Mesothelial cell of epicardium (in vitro differentiated cells): ENCODE measurements at regions not wholly inside any gene's neighbourhood (a gene's known extent, or its start where the extent isn't known, plus 50 kb on each side); places are given as distances from the start of the nearest gene placed in this dataset.

Source experiments
- DNase-seq, 2 experiments: peaks; one replicate each; pipeline ENCODE4 v3.0.0; 2021; ENCODE audit warnings: low spot score in 2 of 2; ENCODE audit not compliant: unreplicated experiment in 2 of 2
- H3K27ac Mint-ChIP-seq: 2 replicates; pipeline ENCODE4 v1.8.0; 2021; ENCODE audit warnings: mixed read lengths
- H3K27me3 Mint-ChIP-seq: 2 replicates; pipeline ENCODE4 v1.8.0; 2021; ENCODE audit warnings: low read depth, mixed read lengths
- H3K36me3 Mint-ChIP-seq: 2 replicates; pipeline ENCODE4 v1.8.0; 2021; ENCODE audit warnings: mixed read lengths
- H3K4me1 Mint-ChIP-seq: 2 replicates; pipeline ENCODE4 v1.8.0; 2021; ENCODE audit warnings: mixed read lengths
- H3K4me3 Mint-ChIP-seq: 2 replicates; pipeline ENCODE4 v1.8.0; 2021; ENCODE audit warnings: mild to moderate bottlenecking, moderate library complexity, mixed read lengths
- H3K9me3 Mint-ChIP-seq: 2 replicates; pipeline ENCODE4 v1.8.0; 2021; ENCODE audit warnings: mixed read lengths
- CTCF ChIP-seq: fragments of 200-600 bp; sonication (generic); IDR thresholded peaks from one replicate; pipeline ENCODE4 v1.5.0; 2021; ENCODE audit warnings: antibody characterized with exemption; ENCODE audit not compliant: unreplicated experiment

DNA sequence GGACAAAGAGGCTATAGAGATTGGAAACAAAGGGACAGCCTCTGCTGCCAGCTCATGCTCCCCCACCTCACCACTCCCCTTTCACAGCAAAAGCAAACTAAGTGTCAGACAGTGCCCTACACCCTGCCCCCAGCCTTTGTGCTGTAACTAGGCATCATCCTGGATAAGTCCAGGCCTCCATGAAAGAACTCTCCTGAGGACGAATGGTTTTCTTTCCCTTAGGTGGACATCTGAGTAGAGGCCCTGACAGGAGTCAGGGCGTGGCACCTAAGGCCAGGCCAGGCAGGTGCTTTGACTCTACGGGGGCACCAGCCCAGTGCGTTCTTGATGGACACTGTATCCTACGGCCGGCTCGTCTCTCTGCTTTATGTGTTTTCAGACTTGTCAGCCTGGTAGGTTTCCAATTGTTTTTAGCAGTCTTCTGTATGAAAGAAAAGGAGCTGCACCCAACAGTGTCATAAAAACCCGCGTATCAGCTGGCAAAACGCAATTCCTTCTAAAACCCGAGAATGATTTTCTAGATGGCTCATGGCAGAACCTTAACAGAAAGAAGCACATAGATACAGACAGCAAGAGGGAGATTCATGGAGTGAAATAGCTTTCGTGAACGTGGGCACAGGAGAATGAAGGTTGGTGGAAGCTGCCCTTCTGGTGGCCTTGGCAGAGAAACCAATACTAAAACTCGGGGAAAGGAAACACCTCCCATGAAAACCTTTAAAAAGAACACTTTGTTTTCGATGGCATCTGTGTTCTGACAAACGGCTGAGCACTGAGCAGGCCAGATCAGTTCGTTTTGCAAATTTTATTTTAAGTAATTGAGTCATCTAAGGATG is 51.7 kb upstream of the AJAP1 start:
- no peak for TF ChIP-seq CTCF
- Mint-ChIP-seq H3K4me1 (peaks cover 9% of the 10 kb centered on the region), H3K9me3 (peaks cover 4% of the 10 kb centered on the region), H3K4me3 (no peak overlapping the region), H3K27me3 (peaks cover 49% of the 10 kb centered on the region), H3K27ac (no peak overlapping the region), H3K36me3 (no peaks in the 10 kb centered on the region)
- DNase-seq: no peak

- DNase-seq: no peak
- Mint-ChIP-seq H3K27ac (no peak overlapping the region), H3K27me3 (peaks cover 49% of the 10 kb centered on the region), H3K4me1 (peaks cover 9% of the 10 kb centered on the region), H3K9me3 (peaks cover 8% of the 10 kb centered on the region), H3K4me3 (no peak overlapping the region), H3K36me3 (no peaks in the 10 kb centered on the region)
- TF ChIP-seq CTCF: no peak
Measured at GRCh38 chr1:4603295-4604110, 50.9 kb upstream of the AJAP1 start.
